SU-DHL-6 (cell line): ENCODE measurements at regions not wholly inside any gene's neighbourhood (a gene's known extent, or its start where the extent isn't known, plus 50 kb on each side); places are given as distances from the start of the nearest gene placed in this dataset.

ENCODE experiments used
- H2AFZ ChIP-seq: fragments of 200-600 bp; sonication (generic); 2 replicates; pipeline ENCODE4 v1.6.1; 2014; ENCODE audit warnings: low read depth, mild to moderate bottlenecking, moderate library complexity, mixed read lengths, antibody characterized with exemption, low read length; ENCODE audit not compliant: severe bottlenecking
- H3F3A ChIP-seq: fragments of 200-600 bp; shearing (Covaris generic); 2 replicates; pipeline ENCODE4 v1.6.0; 2016; ENCODE audit warnings: antibody characterized with exemption, mild to moderate bottlenecking; ENCODE audit not compliant: insufficient read depth
- H3K27ac ChIP-seq: fragments of 200-600 bp; sonication (generic); 2 replicates; pipeline ENCODE4 v1.5.1; 2016; ENCODE audit warnings: low read depth, mild to moderate bottlenecking, low read length, moderate library complexity, mixed read lengths
- H3K27me3 ChIP-seq: fragments of 200-600 bp; sonication (generic), shearing (Covaris generic); 2 replicates; pipeline ENCODE4 v1.6.0; 2014; ENCODE audit warnings: mild to moderate bottlenecking, low read length
- H3K36me3 ChIP-seq: fragments of 200-600 bp; sonication (generic); 2 replicates; pipeline ENCODE4 v1.6.1; 2014; ENCODE audit warnings: mild to moderate bottlenecking, low read length, mixed read lengths
- H3K4me2 ChIP-seq: fragments of 300-600, 200-600 bp; shearing (Covaris generic), sonication (generic); 2 replicates; pipeline ENCODE4 v1.6.0; 2014; ENCODE audit warnings: low read length, low read depth, mild to moderate bottlenecking; ENCODE audit not compliant: poor library complexity, severe bottlenecking
- H3K4me3 ChIP-seq: fragments of 200-600 bp; sonication (generic); 2 replicates; pipeline ENCODE4 v1.5.1; 2014; ENCODE audit warnings: antibody characterized with exemption, low read length, mild to moderate bottlenecking, mixed read lengths; ENCODE audit not compliant: insufficient read depth, poor library complexity, severe bottlenecking
- H3K79me2 ChIP-seq: fragments of 200-600 bp; sonication (generic); 2 replicates; pipeline ENCODE4 v1.6.1; 2014; ENCODE audit warnings: mild to moderate bottlenecking, low read length, moderate library complexity; ENCODE audit not compliant: insufficient read depth
- H3K9ac ChIP-seq: fragments of 200-600 bp; sonication (generic); 2 replicates; pipeline ENCODE4 v1.7.0; 2014; ENCODE audit warnings: mild to moderate bottlenecking, low read length
- H3K9me2 ChIP-seq: fragments of 200-600 bp; sonication (generic); replicated peaks from 2 replicates; pipeline ENCODE4 v1.6.1; 2014; ENCODE audit warnings: low read length; ENCODE audit not compliant: insufficient read depth
- H3K9me3 ChIP-seq: fragments of 200-600 bp; sonication (generic); 2 replicates; pipeline ENCODE4 v1.6.1; 2014; ENCODE audit warnings: low read length, mixed read lengths; ENCODE audit not compliant: insufficient read depth
- H4K20me1 ChIP-seq: fragments of 200-600 bp; sonication (generic); 2 replicates; pipeline ENCODE4 v1.6.1; 2014; ENCODE audit warnings: low read depth, mild to moderate bottlenecking, antibody characterized with exemption, low read length, moderate library complexity, mixed read lengths
- EZH2phosphoT487 ChIP-seq: fragments of 200-600 bp; sonication (generic), shearing (Covaris generic); conservative IDR thresholded peaks from 2 replicates; pipeline ENCODE4 v1.6.1; 2018; ENCODE audit warnings: mild to moderate bottlenecking, antibody characterized with exemption, low read length, moderate library complexity, mixed read lengths
- TF ChIP-seq, protein P1 (sequence below): fragments of 200-600 bp; sonication (generic); IDR thresholded peaks from one replicate; pipeline ENCODE4 v1.5.1; 2017; ENCODE audit warnings: antibody characterized with exemption, mild to moderate bottlenecking, low read length, moderate library complexity; ENCODE audit not compliant: insufficient read depth, poor library complexity, severe bottlenecking

DNA sequence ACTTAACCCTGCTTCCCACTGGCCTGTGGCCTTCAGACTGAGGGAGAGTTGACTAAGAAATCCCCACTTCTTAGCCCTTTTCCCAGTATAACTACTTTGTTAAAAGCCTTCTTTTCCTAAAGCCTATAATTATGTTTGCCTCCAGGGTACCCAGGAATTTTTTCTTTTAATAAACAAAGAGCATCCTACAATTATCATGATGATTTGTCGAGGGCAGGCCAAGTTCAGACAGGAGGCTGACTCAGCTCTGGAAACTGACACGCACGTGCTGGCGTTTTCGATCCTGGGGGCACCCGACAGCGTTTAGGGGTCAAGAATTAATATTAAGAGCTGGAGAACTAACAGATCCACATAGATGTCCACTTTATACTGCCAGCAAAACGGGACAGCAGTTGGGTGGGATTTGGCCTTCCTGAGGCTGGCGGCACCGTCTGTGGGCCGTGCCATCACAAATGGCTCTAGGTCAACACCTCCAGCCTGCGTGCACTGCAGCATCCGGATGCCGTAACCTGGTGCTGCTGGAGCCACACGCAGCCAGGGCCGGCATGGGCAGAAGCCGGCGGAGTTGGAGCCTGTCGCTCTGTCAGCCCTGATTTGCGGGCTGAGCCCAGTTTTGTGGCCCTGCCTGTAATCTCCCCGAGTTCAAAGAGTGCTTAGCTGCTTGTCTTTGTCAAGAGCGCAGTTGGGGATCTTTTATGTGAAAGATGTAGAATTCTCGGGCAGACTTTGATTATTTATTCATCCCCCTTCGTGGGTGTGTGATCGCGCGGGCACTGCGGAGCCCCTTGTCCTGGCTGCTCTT lies 191.0 kb downstream of the GLI2 start:
- H3K9me3 ChIP-seq = no peaks in the 10 kb centered on the region
- no peak overlapping the region for H3K4me2 ChIP-seq
- H3K9me2 ChIP-seq = no peaks in the 10 kb centered on the region
- no peak overlapping the region for H3K27ac ChIP-seq
- no peaks in the 10 kb centered on the region for H3K27me3 ChIP-seq
- no peak overlapping the region for H3K9ac ChIP-seq
- TF ChIP-seq, protein P1, sequence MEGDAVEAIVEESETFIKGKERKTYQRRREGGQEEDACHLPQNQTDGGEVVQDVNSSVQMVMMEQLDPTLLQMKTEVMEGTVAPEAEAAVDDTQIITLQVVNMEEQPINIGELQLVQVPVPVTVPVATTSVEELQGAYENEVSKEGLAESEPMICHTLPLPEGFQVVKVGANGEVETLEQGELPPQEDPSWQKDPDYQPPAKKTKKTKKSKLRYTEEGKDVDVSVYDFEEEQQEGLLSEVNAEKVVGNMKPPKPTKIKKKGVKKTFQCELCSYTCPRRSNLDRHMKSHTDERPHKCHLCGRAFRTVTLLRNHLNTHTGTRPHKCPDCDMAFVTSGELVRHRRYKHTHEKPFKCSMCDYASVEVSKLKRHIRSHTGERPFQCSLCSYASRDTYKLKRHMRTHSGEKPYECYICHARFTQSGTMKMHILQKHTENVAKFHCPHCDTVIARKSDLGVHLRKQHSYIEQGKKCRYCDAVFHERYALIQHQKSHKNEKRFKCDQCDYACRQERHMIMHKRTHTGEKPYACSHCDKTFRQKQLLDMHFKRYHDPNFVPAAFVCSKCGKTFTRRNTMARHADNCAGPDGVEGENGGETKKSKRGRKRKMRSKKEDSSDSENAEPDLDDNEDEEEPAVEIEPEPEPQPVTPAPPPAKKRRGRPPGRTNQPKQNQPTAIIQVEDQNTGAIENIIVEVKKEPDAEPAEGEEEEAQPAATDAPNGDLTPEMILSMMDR = no peak
- no peak for TF ChIP-seq EZH2phosphoT487
- H3K36me3 ChIP-seq = no peaks in the 10 kb centered on the region
- H3K4me3 ChIP-seq = no peak overlapping the region
- no peaks in the 10 kb centered on the region for H3F3A ChIP-seq
- no peaks in the 10 kb centered on the region for H3K79me2 ChIP-seq
- H4K20me1 ChIP-seq = no peaks in the 10 kb centered on the region
- H2AFZ ChIP-seq = no peak overlapping the region

GRCh38 chr2:120927265-120927628 lies 191.6 kb downstream of the GLI2 start:
- TF ChIP-seq, protein P1 = no peak
- TF ChIP-seq EZH2phosphoT487 = no peak
- Histone ChIP-seq H2AFZ (no peak overlapping the region), H3K9me2 (no peaks in the 10 kb centered on the region)

GRCh38 chr2:120929829-120930228 lies 194.2 kb downstream of the GLI2 start:
- H3K9me2 ChIP-seq = no peaks in the 10 kb centered on the region
- H2AFZ ChIP-seq = no peak overlapping the region
- H3K27ac ChIP-seq = no peak overlapping the region
- no peaks in the 10 kb centered on the region for H4K20me1 ChIP-seq
- TF ChIP-seq, protein P1 = no peak
- TF ChIP-seq EZH2phosphoT487 = no peak
- H3F3A ChIP-seq = no peaks in the 10 kb centered on the region
- no peak overlapping the region for H3K9ac ChIP-seq
- H3K4me2 ChIP-seq = no peak overlapping the region
- H3K79me2 ChIP-seq = no peaks in the 10 kb centered on the region
- H3K4me3 ChIP-seq = no peak overlapping the region
- H3K36me3 ChIP-seq = no peaks in the 10 kb centered on the region
- no peaks in the 10 kb centered on the region for H3K9me3 ChIP-seq
- H3K27me3 ChIP-seq = no peaks in the 10 kb centered on the region

More at GRCh38 chr2:120927265-120927628, 191.6 kb downstream of the GLI2 start:
- Histone ChIP-seq H3K9me3 (no peaks in the 10 kb centered on the region), H3F3A (no peaks in the 10 kb centered on the region), H3K79me2 (no peaks in the 10 kb centered on the region), H3K4me3 (no peak overlapping the region), H3K27me3 (no peaks in the 10 kb centered on the region), H4K20me1 (no peaks in the 10 kb centered on the region), H3K4me2 (no peak overlapping the region), H3K36me3 (no peaks in the 10 kb centered on the region), H3K27ac (no peak overlapping the region), H3K9ac (no peak overlapping the region)
